ENCODE measurements at regions not wholly inside any gene's neighbourhood (a gene's known extent, or its start where the extent isn't known, plus 50 kb on each side); places are given as distances from the start of the nearest gene placed in this dataset.
"Not testable (repeated sequence)": the region's sequence is repeated elsewhere in the genome, so short reads cannot be mapped to it uniquely, and the experiment has no call there.

DNA sequence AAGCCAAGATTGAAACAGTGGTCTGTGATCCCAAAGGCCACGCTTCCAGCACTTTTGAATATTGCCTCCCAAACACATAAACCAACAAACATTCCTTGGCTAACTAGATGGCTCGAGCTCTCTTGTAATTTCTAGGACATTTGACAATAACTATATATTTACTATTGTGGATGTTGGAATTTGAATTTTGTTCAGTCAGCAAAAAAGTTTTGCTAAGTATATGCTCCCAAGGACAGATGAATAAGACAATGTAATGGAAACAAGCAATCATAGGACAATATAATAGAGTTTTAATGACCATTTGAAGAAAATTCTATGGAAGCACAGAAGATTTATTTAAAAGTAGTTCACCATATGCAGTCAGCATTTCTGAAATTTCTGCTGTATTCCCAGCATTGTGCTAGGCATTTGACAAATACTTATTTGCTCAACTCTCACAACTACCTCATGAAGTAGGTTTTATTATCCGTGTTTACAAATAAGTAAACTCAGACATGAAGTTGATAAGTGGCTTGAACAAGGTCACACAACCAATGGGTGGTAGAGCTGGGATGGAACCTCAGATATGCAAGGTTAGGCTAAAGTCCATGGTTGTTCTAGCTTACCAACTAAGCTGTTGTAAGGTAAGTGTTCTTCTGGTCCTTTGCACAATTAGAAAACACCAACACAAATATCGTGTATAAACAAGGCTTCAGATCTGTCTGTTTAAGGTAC is 205.1 kb downstream of the NUFIP1 start:
- 83 to 89% methylated on average over 4 of the region's 4 CpGs for WGBS, 2 donors
- intact Hi-C loops (cut with DNase I), result no loop called here
- Histone ChIP-seq H3K4me1 (peaks cover 0 to 1% of the 10 kb centered on the region in 2 donors), H3K36me3 (no peaks in the 10 kb centered on the region), H3K9me3 (no peaks in the 10 kb centered on the region), H3K27ac (no peak overlapping the region), H3K27me3 (no peaks in the 10 kb centered on the region), H3K4me3 (replicated peaks in 1 of 3) (no peak overlapping the region)
- no peak for DNase-seq
- TF ChIP-seq, protein P1, sequence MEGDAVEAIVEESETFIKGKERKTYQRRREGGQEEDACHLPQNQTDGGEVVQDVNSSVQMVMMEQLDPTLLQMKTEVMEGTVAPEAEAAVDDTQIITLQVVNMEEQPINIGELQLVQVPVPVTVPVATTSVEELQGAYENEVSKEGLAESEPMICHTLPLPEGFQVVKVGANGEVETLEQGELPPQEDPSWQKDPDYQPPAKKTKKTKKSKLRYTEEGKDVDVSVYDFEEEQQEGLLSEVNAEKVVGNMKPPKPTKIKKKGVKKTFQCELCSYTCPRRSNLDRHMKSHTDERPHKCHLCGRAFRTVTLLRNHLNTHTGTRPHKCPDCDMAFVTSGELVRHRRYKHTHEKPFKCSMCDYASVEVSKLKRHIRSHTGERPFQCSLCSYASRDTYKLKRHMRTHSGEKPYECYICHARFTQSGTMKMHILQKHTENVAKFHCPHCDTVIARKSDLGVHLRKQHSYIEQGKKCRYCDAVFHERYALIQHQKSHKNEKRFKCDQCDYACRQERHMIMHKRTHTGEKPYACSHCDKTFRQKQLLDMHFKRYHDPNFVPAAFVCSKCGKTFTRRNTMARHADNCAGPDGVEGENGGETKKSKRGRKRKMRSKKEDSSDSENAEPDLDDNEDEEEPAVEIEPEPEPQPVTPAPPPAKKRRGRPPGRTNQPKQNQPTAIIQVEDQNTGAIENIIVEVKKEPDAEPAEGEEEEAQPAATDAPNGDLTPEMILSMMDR (IDR thresholded peaks at IDR 0.05), result no peak
- TF ChIP-seq POLR2A (IDR thresholded peaks at IDR 0.05), result no peak

DNA sequence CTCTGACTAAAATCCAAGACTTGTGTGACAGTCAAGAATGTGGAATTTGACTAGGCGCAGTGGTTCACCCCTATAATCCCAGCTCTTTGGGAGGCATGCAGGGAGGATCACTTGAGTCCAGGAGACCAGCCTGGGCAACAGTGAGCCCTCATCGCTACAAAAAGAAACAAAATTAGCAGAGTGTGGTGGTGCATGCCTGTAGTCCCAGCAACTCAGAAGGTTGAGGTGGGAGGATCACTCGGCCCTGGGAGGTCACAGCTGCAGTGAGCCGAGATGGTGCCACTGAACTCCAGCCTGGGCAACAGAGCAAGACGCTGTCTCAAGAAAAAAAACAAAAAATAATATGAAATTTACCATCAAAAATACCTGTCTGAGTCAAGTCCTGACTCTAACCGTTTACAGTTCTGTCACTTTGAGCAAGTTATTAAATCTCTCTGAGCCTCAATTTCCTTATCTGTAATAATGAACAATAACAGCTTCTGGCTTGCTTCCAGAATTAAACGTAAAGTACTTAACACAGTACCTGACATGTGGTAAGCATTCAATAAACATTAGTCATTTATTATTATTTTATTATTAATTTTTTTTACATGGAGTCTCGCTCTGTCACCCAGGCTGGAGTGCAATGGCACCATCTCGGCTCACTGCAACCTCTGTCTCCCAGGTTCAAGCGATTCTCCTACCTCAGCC is 204.6 kb upstream of the TSC22D1 start:
- 83 to 88% methylated on average over 10 of the region's 10 CpGs for WGBS, 2 donors
- Histone ChIP-seq H3K4me3 (replicated peaks in 1 of 3) (no peak overlapping the region), H3K27ac (no peak overlapping the region), H3K27me3 (no peaks in the 10 kb centered on the region), H3K4me1 (peaks cover 0 to 3% of the 10 kb centered on the region in 2 donors), H3K36me3 (no peaks in the 10 kb centered on the region), H3K9me3 (no peaks in the 10 kb centered on the region)
- DNase-seq, result peak in 1 of 2 donors; percentile 13
- intact Hi-C loops (cut with DNase I), result no loop called here
- TF ChIP-seq, protein P1 (IDR thresholded peaks at IDR 0.05), result no peak
- TF ChIP-seq POLR2A (IDR thresholded peaks at IDR 0.05), result no peak

DNA sequence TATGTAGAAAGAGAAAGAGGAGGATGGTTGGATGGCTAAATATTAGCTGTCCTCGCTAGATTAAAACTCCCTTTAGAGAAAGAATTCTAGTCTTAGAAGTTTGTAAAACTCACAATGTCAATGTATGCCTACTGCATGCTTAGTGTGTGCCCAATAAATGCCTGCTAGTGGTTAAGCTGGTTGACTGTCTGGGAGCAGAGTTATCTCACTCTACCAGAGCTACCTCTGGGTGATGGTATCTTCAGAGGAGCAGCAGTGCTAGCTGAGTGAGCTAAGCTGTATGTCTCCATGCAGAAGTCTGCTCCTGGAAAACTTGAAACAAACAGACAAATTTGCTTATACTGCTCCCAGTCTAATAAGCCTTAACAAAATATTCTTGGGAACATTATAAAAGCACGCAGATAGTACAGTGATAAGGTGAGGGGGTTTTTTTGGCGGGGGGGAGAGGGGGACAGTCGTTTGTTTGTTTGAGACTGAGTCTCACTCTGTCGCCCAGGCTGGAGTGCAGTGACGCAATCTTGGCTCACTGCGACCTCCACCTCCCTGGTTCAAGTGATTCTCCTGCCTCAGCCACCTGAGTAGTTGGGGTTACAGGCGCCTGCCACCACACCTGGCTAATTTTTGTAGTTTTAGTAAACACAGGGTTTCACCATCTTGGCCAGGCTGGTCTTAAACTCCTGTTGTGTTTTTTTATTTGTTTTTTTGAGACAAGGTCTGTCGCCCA is 202.8 kb upstream of the TSC22D1 start:
- intact Hi-C loops (cut with DNase I), result no loop called here
- H3K9me3 ChIP-seq, result no peaks in the 10 kb centered on the region
- H3K27me3 ChIP-seq, result no peaks in the 10 kb centered on the region
- H3K27ac ChIP-seq, result peak overlapping the region in 1 of 3 donors; percentile 41
- DNase-seq, result peak; percentile 21 to 54
- 46 to 49% methylated on average over 9 of the region's 9 CpGs for WGBS, 2 donors
- H3K4me1 ChIP-seq, result peaks cover 0 to 3% of the 10 kb centered on the region in 2 donors
- TF ChIP-seq, protein P1 (IDR thresholded peaks at IDR 0.05), result no peak
- TF ChIP-seq POLR2A (IDR thresholded peaks at IDR 0.05), result no peak
- no peaks in the 10 kb centered on the region for H3K36me3 ChIP-seq
- H3K4me3 ChIP-seq (replicated peaks in 1 of 3), result no peak overlapping the region

DNA sequence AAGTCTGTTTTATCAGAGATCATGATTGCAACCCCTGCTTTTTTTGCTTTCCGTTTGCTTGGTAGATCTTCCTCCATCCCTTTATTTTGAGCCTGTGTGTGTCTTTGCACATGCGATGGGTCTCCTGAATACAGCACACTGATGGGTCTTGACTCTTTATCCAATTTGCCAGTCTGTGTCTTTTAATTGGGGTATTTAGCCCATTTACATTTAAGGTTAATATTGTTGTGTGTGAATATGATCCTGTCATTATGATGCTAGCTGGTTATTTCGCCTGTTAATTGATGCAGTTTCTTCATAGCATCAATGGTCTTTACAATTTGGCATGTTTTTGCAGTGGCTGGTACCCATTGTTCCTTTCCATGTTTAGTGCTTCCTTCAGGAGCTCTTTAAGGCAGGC is 199.2 kb upstream of the TSC22D1 start:
- DNase-seq; H3K27ac ChIP-seq; intact Hi-C loops (cut with DNase I); H3K9me3 ChIP-seq; H3K36me3 ChIP-seq; H3K4me3 ChIP-seq (replicated peaks in 1 of 3); H3K27me3 ChIP-seq; H3K4me1 ChIP-seq: not testable (repeated sequence)
- WGBS, 2 donors, result 94 to 95% methylated on average over 3 of the region's 3 CpGs

DNA sequence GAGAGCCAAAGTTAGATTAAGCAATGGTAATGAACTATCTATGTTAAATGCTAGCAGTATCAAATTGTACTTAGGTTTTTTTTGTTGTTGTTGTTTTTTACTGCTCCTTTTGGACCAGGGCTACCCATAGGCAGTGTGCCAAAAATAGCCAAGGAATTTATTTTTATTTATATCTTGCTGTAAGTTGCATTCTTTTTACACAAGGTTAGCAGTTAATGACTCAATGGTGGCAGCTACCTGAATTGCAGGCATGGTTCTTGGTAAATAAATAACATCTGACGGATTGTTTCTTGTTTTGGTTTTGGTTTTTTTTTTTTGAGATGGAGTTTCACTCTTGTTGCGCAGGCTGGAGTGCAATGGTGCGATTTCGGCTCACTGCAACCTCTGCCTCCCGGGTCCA is 194.8 kb upstream of the TSC22D1 start:
- intact Hi-C loops (cut with DNase I), result no loop called here
- no peaks in the 10 kb centered on the region for H3K36me3 ChIP-seq
- no peak overlapping the region for H3K4me3 ChIP-seq (replicated peaks in 1 of 3)
- H3K4me1 ChIP-seq, result no peaks in the 10 kb centered on the region
- no peaks in the 10 kb centered on the region for H3K27me3 ChIP-seq
- no peaks in the 10 kb centered on the region for H3K9me3 ChIP-seq
- no peak overlapping the region for H3K27ac ChIP-seq
- WGBS, 2 donors, result 96% methylated on average over 5 of the region's 5 CpGs
- TF ChIP-seq, protein P1 (IDR thresholded peaks at IDR 0.05), result no peak
- no peak for TF ChIP-seq POLR2A (IDR thresholded peaks at IDR 0.05)
- no peak for DNase-seq

Data from thyroid gland (tissue), 4 donors.